ENCODE measurements at regions not wholly inside any gene's neighbourhood (a gene's known extent, or its start where the extent isn't known, plus 50 kb on each side); places are given as distances from the start of the nearest gene placed in this dataset.

DNA sequence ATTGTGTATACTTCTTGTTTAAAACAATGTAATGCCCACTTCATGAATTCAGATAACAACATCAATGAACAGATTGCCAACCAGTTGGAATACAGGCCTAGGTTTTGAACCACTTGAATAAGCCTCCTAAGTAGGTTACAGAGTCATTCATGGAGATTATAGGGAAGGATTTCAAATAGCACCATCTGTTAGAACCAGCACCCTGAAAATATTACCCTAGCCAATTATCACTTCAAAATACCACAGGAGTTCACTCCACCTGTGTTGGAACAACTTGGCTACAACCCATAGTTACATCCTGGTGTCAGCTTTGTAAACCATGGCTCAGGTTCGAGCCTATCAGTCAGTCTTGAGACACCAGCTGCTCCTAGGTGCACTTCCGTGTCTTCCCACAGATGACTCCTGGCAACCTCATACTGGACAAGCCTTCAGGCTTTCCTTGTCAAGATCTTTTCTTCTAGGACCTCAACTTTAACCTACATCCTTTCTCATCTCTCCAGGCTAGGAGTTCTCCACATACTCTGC is 350.0 kb downstream of the DEPDC1B start:
- TF ChIP-seq, protein P1, sequence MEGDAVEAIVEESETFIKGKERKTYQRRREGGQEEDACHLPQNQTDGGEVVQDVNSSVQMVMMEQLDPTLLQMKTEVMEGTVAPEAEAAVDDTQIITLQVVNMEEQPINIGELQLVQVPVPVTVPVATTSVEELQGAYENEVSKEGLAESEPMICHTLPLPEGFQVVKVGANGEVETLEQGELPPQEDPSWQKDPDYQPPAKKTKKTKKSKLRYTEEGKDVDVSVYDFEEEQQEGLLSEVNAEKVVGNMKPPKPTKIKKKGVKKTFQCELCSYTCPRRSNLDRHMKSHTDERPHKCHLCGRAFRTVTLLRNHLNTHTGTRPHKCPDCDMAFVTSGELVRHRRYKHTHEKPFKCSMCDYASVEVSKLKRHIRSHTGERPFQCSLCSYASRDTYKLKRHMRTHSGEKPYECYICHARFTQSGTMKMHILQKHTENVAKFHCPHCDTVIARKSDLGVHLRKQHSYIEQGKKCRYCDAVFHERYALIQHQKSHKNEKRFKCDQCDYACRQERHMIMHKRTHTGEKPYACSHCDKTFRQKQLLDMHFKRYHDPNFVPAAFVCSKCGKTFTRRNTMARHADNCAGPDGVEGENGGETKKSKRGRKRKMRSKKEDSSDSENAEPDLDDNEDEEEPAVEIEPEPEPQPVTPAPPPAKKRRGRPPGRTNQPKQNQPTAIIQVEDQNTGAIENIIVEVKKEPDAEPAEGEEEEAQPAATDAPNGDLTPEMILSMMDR (IDR thresholded peaks at IDR 0.05): no peak
- TF ChIP-seq EZH2 (IDR thresholded peaks at IDR 0.05; ENCODE audit: borderline replicate concordance, insufficient read depth, low read depth, low read length, poor library complexity, severe bottlenecking): no peak
